Gastroesophageal sphincter (tissue), 3 donors: ENCODE measurements at regions not wholly inside any gene's neighbourhood (a gene's known extent, or its start where the extent isn't known, plus 50 kb on each side); places are given as distances from the start of the nearest gene placed in this dataset.

Experiments used
- CTCF ChIP-seq, 4 experiments: fragments of 200-600 bp in 2 of 4; fragments of 450-650 bp in 2 of 4; sonication (generic) in 1 of 4; IDR thresholded peaks; one replicate each; pipeline ENCODE4 v1.5.1; 2017 to 2019; ENCODE audit warnings: antibody characterized with exemption in 4 of 4, mild to moderate bottlenecking in 2 of 4, moderate library complexity in 2 of 4
- EP300 ChIP-seq: sonication (generic); formaldehyde crosslinking; IDR thresholded peaks from one replicate; pipeline ENCODE4 v1.6.1; 2017; ENCODE audit warnings: antibody characterized with exemption, mild to moderate bottlenecking
- POLR2A ChIP-seq, 2 donors: fragments of 450-650 bp; IDR thresholded peaks; one replicate each; pipeline ENCODE4 v1.6.1; 2017; ENCODE audit warnings: antibody characterized with exemption in 2 of 2, mild to moderate bottlenecking in 2 of 2, moderate library complexity in 1 of 2
- POLR2AphosphoS5 ChIP-seq: sonication (generic); formaldehyde crosslinking; IDR thresholded peaks from one replicate; pipeline ENCODE4 v1.6.1; 2017; ENCODE audit warnings: antibody characterized with exemption

- no peak for TF ChIP-seq CTCF (IDR thresholded peaks at IDR 0.05)
- no peak for TF ChIP-seq EP300
- TF ChIP-seq POLR2A (IDR thresholded peaks at IDR 0.05), result no peak
- no peak for TF ChIP-seq POLR2AphosphoS5
Observed at GRCh38 chr1:118388301-118388959, 203.4 kb upstream of the SPAG17 start.
